ENCODE measurements at regions not wholly inside any gene's neighbourhood (a gene's known extent, or its start where the extent isn't known, plus 50 kb on each side); places are given as distances from the start of the nearest gene placed in this dataset.
A peak's percentile ranks its signal among the peaks of the same experiment; 100 is the strongest.
"Not testable (repeated sequence)": the region's sequence is repeated elsewhere in the genome, so short reads cannot be mapped to it uniquely, and the experiment has no call there.

- DNase-seq, result no peak
These were observed 150.6 kb downstream of the TXNL1 start for GRCh38 chr18:56487801-56488200.

- DNase-seq, result peak; percentile 39
These were observed 155.0 kb downstream of the TXNL1 start for GRCh38 chr18:56483386-56483785.

GRCh38 chr18:56482813-56483212 is 155.6 kb downstream of the TXNL1 start:
- not testable (repeated sequence) for DNase-seq

GRCh38 chr18:56481751-56482150 is 156.6 kb downstream of the TXNL1 start:
- DNase-seq, result no peak

GRCh38 chr18:56479841-56480240 is 158.6 kb downstream of the TXNL1 start:
- DNase-seq, result no peak

- DNase-seq, result no peak
These were observed 163.1 kb downstream of the TXNL1 start for GRCh38 chr18:56475250-56475649.

- DNase-seq, result no peak
These were observed 164.9 kb downstream of the TXNL1 start for GRCh38 chr18:56473400-56474024.

- DNase-seq, result no peak
These were observed 167.7 kb downstream of the TXNL1 start for GRCh38 chr18:56470406-56471351.

GRCh38 chr18:56469582-56469981 is 168.8 kb downstream of the TXNL1 start:
- DNase-seq, result no peak

GRCh38 chr18:56468396-56468795 is 170.0 kb downstream of the TXNL1 start:
- DNase-seq, result no peak

GRCh38 chr18:56462276-56462675 is 176.1 kb downstream of the TXNL1 start:
- no peak for DNase-seq

- DNase-seq, result no peak
These were observed 177.2 kb downstream of the TXNL1 start for GRCh38 chr18:56461151-56461550.

GRCh38 chr18:56460581-56460980 is 177.8 kb downstream of the TXNL1 start:
- DNase-seq, result no peak

GRCh38 chr18:56458770-56459712 is 179.4 kb downstream of the TXNL1 start:
- DNase-seq, result peak; percentile 32

GRCh38 chr18:56455874-56456273 is 182.5 kb downstream of the TXNL1 start:
- no peak for DNase-seq

- DNase-seq, result no peak
These were observed 183.3 kb downstream of the TXNL1 start for GRCh38 chr18:56455141-56455540.

- DNase-seq, result no peak
These were observed 184.8 kb downstream of the TXNL1 start for GRCh38 chr18:56453631-56454030.

- DNase-seq, result no peak
These were observed 187.2 kb downstream of the TXNL1 start for GRCh38 chr18:56451188-56451587.

GRCh38 chr18:56448751-56449150 is 189.6 kb downstream of the TXNL1 start:
- DNase-seq, result no peak

- peak; percentile 45 for DNase-seq
These were observed 193.0 kb downstream of the TXNL1 start for GRCh38 chr18:56445422-56445821.

- no peak for DNase-seq
These were observed 194.2 kb downstream of the TXNL1 start for GRCh38 chr18:56444201-56444600.

GRCh38 chr18:56443166-56443907 is 195.1 kb downstream of the TXNL1 start:
- no peak for DNase-seq
